ENCODE measurements at regions not wholly inside any gene's neighbourhood (a gene's known extent, or its start where the extent isn't known, plus 50 kb on each side); places are given as distances from the start of the nearest gene placed in this dataset.

- no peak overlapping the region for H3K4me2 ChIP-seq (ENCODE audit: low read length)
- H3K9ac ChIP-seq (ENCODE audit: low read length), result no peak overlapping the region
- H3K36me3 ChIP-seq (ENCODE audit: insufficient read depth, low read length), result no peaks in the 10 kb centered on the region
- no peaks in the 10 kb centered on the region for H3K9me3 ChIP-seq (ENCODE audit: low read length)
- H3K4me3 ChIP-seq (ENCODE audit: low read length), result no peak overlapping the region
- H2AFZ ChIP-seq (ENCODE audit: low read depth, low read length), result no peak overlapping the region
- no peak for TF ChIP-seq EZH2 (IDR thresholded peaks at IDR 0.05; ENCODE audit: borderline replicate concordance, insufficient read depth, low read length, poor library complexity, severe bottlenecking)
- TF ChIP-seq, protein P1, sequence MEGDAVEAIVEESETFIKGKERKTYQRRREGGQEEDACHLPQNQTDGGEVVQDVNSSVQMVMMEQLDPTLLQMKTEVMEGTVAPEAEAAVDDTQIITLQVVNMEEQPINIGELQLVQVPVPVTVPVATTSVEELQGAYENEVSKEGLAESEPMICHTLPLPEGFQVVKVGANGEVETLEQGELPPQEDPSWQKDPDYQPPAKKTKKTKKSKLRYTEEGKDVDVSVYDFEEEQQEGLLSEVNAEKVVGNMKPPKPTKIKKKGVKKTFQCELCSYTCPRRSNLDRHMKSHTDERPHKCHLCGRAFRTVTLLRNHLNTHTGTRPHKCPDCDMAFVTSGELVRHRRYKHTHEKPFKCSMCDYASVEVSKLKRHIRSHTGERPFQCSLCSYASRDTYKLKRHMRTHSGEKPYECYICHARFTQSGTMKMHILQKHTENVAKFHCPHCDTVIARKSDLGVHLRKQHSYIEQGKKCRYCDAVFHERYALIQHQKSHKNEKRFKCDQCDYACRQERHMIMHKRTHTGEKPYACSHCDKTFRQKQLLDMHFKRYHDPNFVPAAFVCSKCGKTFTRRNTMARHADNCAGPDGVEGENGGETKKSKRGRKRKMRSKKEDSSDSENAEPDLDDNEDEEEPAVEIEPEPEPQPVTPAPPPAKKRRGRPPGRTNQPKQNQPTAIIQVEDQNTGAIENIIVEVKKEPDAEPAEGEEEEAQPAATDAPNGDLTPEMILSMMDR (IDR thresholded peaks at IDR 0.05; ENCODE audit: poor library complexity, severe bottlenecking), result no peak
- TF ChIP-seq REST (IDR thresholded peaks at IDR 0.05; ENCODE audit: borderline replicate concordance), result no peak
- no peak for TF ChIP-seq TAF1 (IDR thresholded peaks at IDR 0.05; ENCODE audit: low read depth)
- TF ChIP-seq SMC3 (conservative IDR thresholded peaks at IDR 0.05; ENCODE audit: poor library complexity), result no peak
- no peaks in the 10 kb centered on the region for H3K79me2 ChIP-seq (replicated peaks; ENCODE audit: insufficient read depth, low read length)
- no peaks in the 10 kb centered on the region for H3K9me2 ChIP-seq (ENCODE audit: insufficient read depth, low read length)
- no peak overlapping the region for H3K27ac ChIP-seq (ENCODE audit: low read length)
- H3F3A ChIP-seq (ENCODE audit: insufficient read depth, low read length, poor library complexity, severe bottlenecking), result no peaks in the 10 kb centered on the region
- H3K27me3 ChIP-seq (ENCODE audit: insufficient read depth, low read depth, low read length), result no peaks in the 10 kb centered on the region
- H4K20me1 ChIP-seq (ENCODE audit: insufficient read depth), result no peaks in the 10 kb centered on the region
Observed at GRCh38 chr11:70705097-70705496, 306.8 kb downstream of the CTTN start.

GRCh38 chr11:70705930-70706329 lies 307.6 kb downstream of the CTTN start:
- H3K27me3 ChIP-seq (ENCODE audit: insufficient read depth, low read depth, low read length), result no peaks in the 10 kb centered on the region
- H3K79me2 ChIP-seq (replicated peaks; ENCODE audit: insufficient read depth, low read length), result no peaks in the 10 kb centered on the region
- H3K36me3 ChIP-seq (ENCODE audit: insufficient read depth, low read length), result no peaks in the 10 kb centered on the region
- no peaks in the 10 kb centered on the region for H3K9me2 ChIP-seq (ENCODE audit: insufficient read depth, low read length)
- no peak overlapping the region for H2AFZ ChIP-seq (ENCODE audit: low read depth, low read length)
- H4K20me1 ChIP-seq (ENCODE audit: insufficient read depth), result no peaks in the 10 kb centered on the region
- no peak overlapping the region for H3K4me3 ChIP-seq (ENCODE audit: low read length)
- peak overlapping the region; percentile 44 for H3K9ac ChIP-seq (ENCODE audit: low read length)
- H3K4me2 ChIP-seq (ENCODE audit: low read length), result no peak overlapping the region
- H3K27ac ChIP-seq (ENCODE audit: low read length), result peak overlapping the region; percentile 76
- H3F3A ChIP-seq (ENCODE audit: insufficient read depth, low read length, poor library complexity, severe bottlenecking), result no peaks in the 10 kb centered on the region
- TF ChIP-seq EP300 (conservative IDR thresholded peaks at IDR 0.05; ENCODE audit: poor library complexity, severe bottlenecking) (no peak), RAD21 (conservative IDR thresholded peaks at IDR 0.05) (no peak), REST (IDR thresholded peaks at IDR 0.05; ENCODE audit: borderline replicate concordance) (no peak), MXI1 (conservative IDR thresholded peaks at IDR 0.05; ENCODE audit: poor library complexity, severe bottlenecking) (no peak), EZH2 (IDR thresholded peaks at IDR 0.05; ENCODE audit: borderline replicate concordance, insufficient read depth, low read length, poor library complexity, severe bottlenecking) (no peak), SMC3 (conservative IDR thresholded peaks at IDR 0.05; ENCODE audit: poor library complexity) (no peak), TAF1 (IDR thresholded peaks at IDR 0.05; ENCODE audit: low read depth) (no peak)
- TF ChIP-seq, protein P1 (IDR thresholded peaks at IDR 0.05; ENCODE audit: poor library complexity, severe bottlenecking), result no peak
- no peaks in the 10 kb centered on the region for H3K9me3 ChIP-seq (ENCODE audit: low read length)
